BE2C (cell line): ENCODE measurements at regions not wholly inside any gene's neighbourhood (a gene's known extent, or its start where the extent isn't known, plus 50 kb on each side); places are given as distances from the start of the nearest gene placed in this dataset.
"Not testable (repeated sequence)": the region's sequence is repeated elsewhere in the genome, so short reads cannot be mapped to it uniquely, and the experiment has no call there.

ENCODE experiments used
- DNase-seq: peaks from one replicate; pipeline ENCODE4 v3.0.0-alpha.2; 2020
- H3K27me3 ChIP-seq: fragments of 250-450 bp; sonication (Bioruptor Pico); 2 replicates; pipeline ENCODE4 v1.5.1; 2020; ENCODE audit warnings: mild to moderate bottlenecking
- H3K36me3 ChIP-seq: fragments of 250-450 bp; sonication (Bioruptor Pico); 2 replicates; pipeline ENCODE4 v1.5.1; 2020; ENCODE audit warnings: mild to moderate bottlenecking
- H3K4me1 ChIP-seq: fragments of 250-450 bp; sonication (Bioruptor Pico); 2 replicates; pipeline ENCODE4 v1.5.1; 2020
- H3K4me3 ChIP-seq: 2 replicates; pipeline ENCODE4 v1.5.1; 2011; ENCODE audit warnings: low read depth, low read length
- H3K9me3 ChIP-seq: fragments of 250-450 bp; sonication (Bioruptor Pico); 2 replicates; pipeline ENCODE4 v1.5.1; 2020
- CTCF ChIP-seq: IDR thresholded peaks from 2 replicates; pipeline ENCODE4 v1.5.1; 2012; ENCODE audit warnings: mild to moderate bottlenecking, low read depth, low read length

- no peak overlapping the region for H3K4me3 ChIP-seq
- no peaks in the 10 kb centered on the region; the same call in 1 of the 2 replicates for H3K4me1 ChIP-seq
- no peak for DNase-seq
- H3K27me3 ChIP-seq = no peaks in the 10 kb centered on the region
- H3K9me3 ChIP-seq = no peaks in the 10 kb centered on the region; the same call in 1 of the 2 replicates
- H3K36me3 ChIP-seq = no peaks in the 10 kb centered on the region
- TF ChIP-seq CTCF = no peak
These were observed 1812.9 kb downstream of the PLA2G4A start for GRCh38 chr1:188641566-188642211.

- Histone ChIP-seq H3K4me3 (no peak overlapping the region), H3K9me3 (no peaks in the 10 kb centered on the region; the same call in 1 of the 2 replicates), H3K27me3 (no peaks in the 10 kb centered on the region), H3K4me1 (no peaks in the 10 kb centered on the region; the same call in 1 of the 2 replicates), H3K36me3 (no peaks in the 10 kb centered on the region)
- no peak for TF ChIP-seq CTCF
- no peak for DNase-seq
These were observed 1814.0 kb downstream of the PLA2G4A start for GRCh38 chr1:188642704-188643103.

- no peak for TF ChIP-seq CTCF
- Histone ChIP-seq H3K4me1 (peaks cover 6% of the 10 kb centered on the region), H3K36me3 (no peaks in the 10 kb centered on the region), H3K4me3 (no peak overlapping the region), H3K9me3 (no peaks in the 10 kb centered on the region), H3K27me3 (no peaks in the 10 kb centered on the region)
- peak; percentile 6 for DNase-seq
These were observed 1823.9 kb downstream of the PLA2G4A start for GRCh38 chr1:188652678-188653077.

GRCh38 chr1:188655966-188656365 lies 1821.7 kb downstream of the BRINP3 start:
- not testable (repeated sequence) for H3K4me1 ChIP-seq, DNase-seq, H3K9me3 ChIP-seq, H3K4me3 ChIP-seq, H3K36me3 ChIP-seq, H3K27me3 ChIP-seq

GRCh38 chr1:188660572-188660971 lies 1817.1 kb downstream of the BRINP3 start:
- H3K36me3 ChIP-seq = no peaks in the 10 kb centered on the region
- H3K27me3 ChIP-seq = no peaks in the 10 kb centered on the region
- no peak for TF ChIP-seq CTCF
- H3K4me1 ChIP-seq = no peaks in the 10 kb centered on the region
- H3K9me3 ChIP-seq = no peaks in the 10 kb centered on the region
- DNase-seq = no peak
- H3K4me3 ChIP-seq = no peak overlapping the region

- Histone ChIP-seq H3K4me3 (no peak overlapping the region), H3K27me3 (no peaks in the 10 kb centered on the region), H3K36me3 (no peaks in the 10 kb centered on the region), H3K4me1 (peaks cover 5% of the 10 kb centered on the region), H3K9me3 (no peaks in the 10 kb centered on the region)
- no peak for DNase-seq
- TF ChIP-seq CTCF = no peak
These were observed 1812.2 kb downstream of the BRINP3 start for GRCh38 chr1:188665477-188665876.
